Liver (tissue), 3 donors: ENCODE measurements at regions not wholly inside any gene's neighbourhood (a gene's known extent, or its start where the extent isn't known, plus 50 kb on each side); places are given as distances from the start of the nearest gene placed in this dataset.

Experiments
- FOXA1 ChIP-seq: IDR thresholded peaks from 2 replicates; pipeline ENCODE4 v1.6.1; 2016; ENCODE audit warnings: antibody characterized with exemption
- GABPA ChIP-seq, 2 donors: IDR thresholded peaks in 1 of 2; conservative IDR thresholded peaks in 1 of 2; 2 replicates each; pipeline ENCODE4 v1.6.1; 2016; ENCODE audit warnings: antibody characterized with exemption in 2 of 2, mild to moderate bottlenecking in 1 of 2, moderate library complexity in 1 of 2
- HNF4A ChIP-seq, 2 donors: conservative IDR thresholded peaks; 2 replicates each; pipeline ENCODE4 v1.6.1; 2016; ENCODE audit warnings: antibody characterized with exemption in 2 of 2, mild to moderate bottlenecking in 2 of 2
- RAD21 ChIP-seq, 2 donors: IDR thresholded peaks; 2 replicates each; pipeline ENCODE4 v1.6.1; 2016; ENCODE audit warnings: antibody characterized with exemption in 2 of 2, mild to moderate bottlenecking in 2 of 2
- REST ChIP-seq: IDR thresholded peaks from 2 replicates; pipeline ENCODE4 v1.6.1; 2016; ENCODE audit warnings: antibody characterized with exemption, mild to moderate bottlenecking
- TAF1 ChIP-seq: conservative IDR thresholded peaks from 2 replicates; pipeline ENCODE4 v1.6.1; 2016; ENCODE audit warnings: antibody characterized with exemption, mild to moderate bottlenecking
- ZBTB33 ChIP-seq: IDR thresholded peaks from 2 replicates; pipeline ENCODE4 v1.6.1; 2016; ENCODE audit warnings: antibody characterized with exemption
- TF ChIP-seq, protein P1 (sequence below): fragments of 150-350 bp; IDR thresholded peaks from 2 replicates; pipeline ENCODE4 v1.5.1; 2017; ENCODE audit warnings: improper control_type of control experiment, low read depth, low read length; ENCODE audit not compliant: missing input control
- TF ChIP-seq, protein P2 (sequence below): IDR thresholded peaks from 2 replicates; pipeline ENCODE4 v1.6.1; 2016; ENCODE audit warnings: antibody characterized with exemption
- donor health status: healthy.
- donor health status: healthy.

- TF ChIP-seq GABPA (IDR thresholded peaks at IDR 0.05 in 1 of 2, conservative IDR thresholded peaks at IDR 0.05 in 1 of 2): no peak
- TF ChIP-seq, protein P1, sequence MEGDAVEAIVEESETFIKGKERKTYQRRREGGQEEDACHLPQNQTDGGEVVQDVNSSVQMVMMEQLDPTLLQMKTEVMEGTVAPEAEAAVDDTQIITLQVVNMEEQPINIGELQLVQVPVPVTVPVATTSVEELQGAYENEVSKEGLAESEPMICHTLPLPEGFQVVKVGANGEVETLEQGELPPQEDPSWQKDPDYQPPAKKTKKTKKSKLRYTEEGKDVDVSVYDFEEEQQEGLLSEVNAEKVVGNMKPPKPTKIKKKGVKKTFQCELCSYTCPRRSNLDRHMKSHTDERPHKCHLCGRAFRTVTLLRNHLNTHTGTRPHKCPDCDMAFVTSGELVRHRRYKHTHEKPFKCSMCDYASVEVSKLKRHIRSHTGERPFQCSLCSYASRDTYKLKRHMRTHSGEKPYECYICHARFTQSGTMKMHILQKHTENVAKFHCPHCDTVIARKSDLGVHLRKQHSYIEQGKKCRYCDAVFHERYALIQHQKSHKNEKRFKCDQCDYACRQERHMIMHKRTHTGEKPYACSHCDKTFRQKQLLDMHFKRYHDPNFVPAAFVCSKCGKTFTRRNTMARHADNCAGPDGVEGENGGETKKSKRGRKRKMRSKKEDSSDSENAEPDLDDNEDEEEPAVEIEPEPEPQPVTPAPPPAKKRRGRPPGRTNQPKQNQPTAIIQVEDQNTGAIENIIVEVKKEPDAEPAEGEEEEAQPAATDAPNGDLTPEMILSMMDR: no peak
- TF ChIP-seq, protein P2, sequence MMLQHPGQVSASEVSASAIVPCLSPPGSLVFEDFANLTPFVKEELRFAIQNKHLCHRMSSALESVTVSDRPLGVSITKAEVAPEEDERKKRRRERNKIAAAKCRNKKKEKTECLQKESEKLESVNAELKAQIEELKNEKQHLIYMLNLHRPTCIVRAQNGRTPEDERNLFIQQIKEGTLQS: no peak
- TF ChIP-seq RAD21 (IDR thresholded peaks at IDR 0.05): no peak
- TF ChIP-seq ZBTB33: no peak
- TF ChIP-seq TAF1: no peak
- no peak for TF ChIP-seq FOXA1
- TF ChIP-seq REST: no peak
- no peak for TF ChIP-seq HNF4A (conservative IDR thresholded peaks at IDR 0.05)
Measured at GRCh38 chr1:233735331-233735730, 121.4 kb downstream of the KCNK1 start.
